HL-60 (cell line): ENCODE measurements at regions not wholly inside any gene's neighbourhood (a gene's known extent, or its start where the extent isn't known, plus 50 kb on each side); places are given as distances from the start of the nearest gene placed in this dataset.

Experiments
- DNase-seq, 2 experiments: peaks; one replicate each; pipeline ENCODE4 v3.0.0-alpha.2; 2010 to 2020; ENCODE audit warnings: low read depth in 1 of 2, low spot score in 1 of 2
- H3K27ac ChIP-seq: fragments of 250-450 bp; sonication (Bioruptor Pico); replicated peaks from 2 replicates; pipeline ENCODE4 v1.5.1; 2020; ENCODE audit warnings: mild to moderate bottlenecking, moderate library complexity
- H3K27me3 ChIP-seq: fragments of 250-450 bp; sonication (Bioruptor Pico); 2 replicates; pipeline ENCODE4 v1.5.1; 2021; ENCODE audit warnings: mild to moderate bottlenecking, moderate library complexity; ENCODE audit not compliant: insufficient read depth, poor library complexity, severe bottlenecking
- H3K4me3 ChIP-seq: replicated peaks from 2 replicates; pipeline ENCODE4 v1.5.1; 2011; ENCODE audit warnings: mild to moderate bottlenecking, control low read depth, low read length; ENCODE audit not compliant: insufficient read depth
- GABPA ChIP-seq: IDR thresholded peaks from 2 replicates; pipeline ENCODE4 v1.6.1; 2012; ENCODE audit warnings: low read depth
- POLR2AphosphoS5 ChIP-seq: IDR thresholded peaks from 2 replicates; pipeline ENCODE4 v1.6.1; 2012; ENCODE audit warnings: low read depth
- REST ChIP-seq: IDR thresholded peaks from 2 replicates; pipeline ENCODE4 v1.6.1; 2012; ENCODE audit warnings: low read depth; ENCODE audit not compliant: insufficient replicate concordance
- SPI1 ChIP-seq: IDR thresholded peaks from 2 replicates; pipeline ENCODE4 v1.6.1; 2012; ENCODE audit warnings: low read depth, mild to moderate bottlenecking, borderline replicate concordance
- TF ChIP-seq, protein P1 (sequence below): IDR thresholded peaks from one replicate; pipeline ENCODE4 v1.5.1; 2011; ENCODE audit warnings: low read length, control low read depth, inconsistent platforms; ENCODE audit not compliant: insufficient read depth

GRCh38 chr5:61612431-61612830 is 280.4 kb downstream of the ZSWIM6 start:
- H3K4me3 ChIP-seq, result no peak overlapping the region
- DNase-seq, result no peak
- no peak overlapping the region for H3K27ac ChIP-seq
- TF ChIP-seq GABPA, result no peak
- no peak for TF ChIP-seq SPI1
- no peak for TF ChIP-seq REST
- TF ChIP-seq, protein P1, sequence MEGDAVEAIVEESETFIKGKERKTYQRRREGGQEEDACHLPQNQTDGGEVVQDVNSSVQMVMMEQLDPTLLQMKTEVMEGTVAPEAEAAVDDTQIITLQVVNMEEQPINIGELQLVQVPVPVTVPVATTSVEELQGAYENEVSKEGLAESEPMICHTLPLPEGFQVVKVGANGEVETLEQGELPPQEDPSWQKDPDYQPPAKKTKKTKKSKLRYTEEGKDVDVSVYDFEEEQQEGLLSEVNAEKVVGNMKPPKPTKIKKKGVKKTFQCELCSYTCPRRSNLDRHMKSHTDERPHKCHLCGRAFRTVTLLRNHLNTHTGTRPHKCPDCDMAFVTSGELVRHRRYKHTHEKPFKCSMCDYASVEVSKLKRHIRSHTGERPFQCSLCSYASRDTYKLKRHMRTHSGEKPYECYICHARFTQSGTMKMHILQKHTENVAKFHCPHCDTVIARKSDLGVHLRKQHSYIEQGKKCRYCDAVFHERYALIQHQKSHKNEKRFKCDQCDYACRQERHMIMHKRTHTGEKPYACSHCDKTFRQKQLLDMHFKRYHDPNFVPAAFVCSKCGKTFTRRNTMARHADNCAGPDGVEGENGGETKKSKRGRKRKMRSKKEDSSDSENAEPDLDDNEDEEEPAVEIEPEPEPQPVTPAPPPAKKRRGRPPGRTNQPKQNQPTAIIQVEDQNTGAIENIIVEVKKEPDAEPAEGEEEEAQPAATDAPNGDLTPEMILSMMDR, result no peak
- no peak for TF ChIP-seq POLR2AphosphoS5
- no peaks in the 10 kb centered on the region for H3K27me3 ChIP-seq

GRCh38 chr5:61613679-61614078 is 281.6 kb downstream of the ZSWIM6 start:
- DNase-seq, result no peak
- TF ChIP-seq POLR2AphosphoS5, result no peak
- no peak overlapping the region for H3K4me3 ChIP-seq
- H3K27ac ChIP-seq, result no peak overlapping the region
- H3K27me3 ChIP-seq, result no peaks in the 10 kb centered on the region

- H3K4me3 ChIP-seq, result no peak overlapping the region
- no peak overlapping the region for H3K27ac ChIP-seq
- H3K27me3 ChIP-seq, result no peaks in the 10 kb centered on the region
- TF ChIP-seq SPI1, result no peak
- no peak for TF ChIP-seq REST
- TF ChIP-seq, protein P1, result no peak
- TF ChIP-seq GABPA, result no peak
- TF ChIP-seq POLR2AphosphoS5, result no peak
- DNase-seq, result no peak
Observed at GRCh38 chr5:61614606-61615005, 282.5 kb downstream of the ZSWIM6 start.

- Histone ChIP-seq H3K27ac (no peak overlapping the region), H3K27me3 (no peaks in the 10 kb centered on the region), H3K4me3 (no peak overlapping the region)
- DNase-seq, result no peak
- TF ChIP-seq, protein P1, result no peak
- TF ChIP-seq POLR2AphosphoS5, result no peak
- no peak for TF ChIP-seq REST
- no peak for TF ChIP-seq SPI1
- TF ChIP-seq GABPA, result no peak
Observed at GRCh38 chr5:61617039-61617438, 285.0 kb downstream of the ZSWIM6 start.
